ENCODE measurements at regions not wholly inside any gene's neighbourhood (a gene's known extent, or its start where the extent isn't known, plus 50 kb on each side); places are given as distances from the start of the nearest gene placed in this dataset.

DNA sequence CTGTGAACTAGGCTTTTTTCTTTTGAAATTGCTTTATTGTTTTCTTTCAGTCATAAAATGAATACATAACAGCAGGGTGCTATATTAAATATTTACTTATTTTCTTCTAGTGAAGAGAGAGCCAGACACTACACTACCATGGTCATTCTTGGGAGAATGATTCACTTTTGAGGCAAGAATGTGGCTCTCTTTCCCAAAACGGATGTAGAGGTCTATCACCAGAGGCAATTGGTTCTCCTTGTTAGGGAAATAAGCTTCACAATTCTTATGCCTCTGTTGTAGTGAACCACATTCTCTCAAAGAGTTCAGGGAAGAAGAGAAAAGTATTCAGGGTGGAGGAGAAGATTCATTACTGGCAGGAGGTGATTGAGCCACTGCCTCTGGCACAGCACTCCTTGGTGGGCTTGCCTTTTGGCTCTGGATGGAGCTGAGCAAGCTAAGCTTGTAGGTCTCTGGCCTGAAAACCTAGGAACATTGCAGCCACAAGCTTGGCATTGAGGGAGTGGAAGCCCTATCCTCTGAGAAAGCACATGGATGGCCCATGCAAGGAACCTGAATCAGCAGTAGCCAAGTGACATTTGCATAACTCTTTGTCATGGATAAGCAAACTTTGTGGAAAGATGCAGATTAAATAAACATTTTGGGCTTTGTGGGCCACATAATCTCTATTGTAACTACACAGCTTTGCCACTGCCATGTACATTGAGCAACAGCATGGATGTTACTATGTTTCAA is 179.0 kb upstream of the TNC start:
- TF ChIP-seq, protein P1, sequence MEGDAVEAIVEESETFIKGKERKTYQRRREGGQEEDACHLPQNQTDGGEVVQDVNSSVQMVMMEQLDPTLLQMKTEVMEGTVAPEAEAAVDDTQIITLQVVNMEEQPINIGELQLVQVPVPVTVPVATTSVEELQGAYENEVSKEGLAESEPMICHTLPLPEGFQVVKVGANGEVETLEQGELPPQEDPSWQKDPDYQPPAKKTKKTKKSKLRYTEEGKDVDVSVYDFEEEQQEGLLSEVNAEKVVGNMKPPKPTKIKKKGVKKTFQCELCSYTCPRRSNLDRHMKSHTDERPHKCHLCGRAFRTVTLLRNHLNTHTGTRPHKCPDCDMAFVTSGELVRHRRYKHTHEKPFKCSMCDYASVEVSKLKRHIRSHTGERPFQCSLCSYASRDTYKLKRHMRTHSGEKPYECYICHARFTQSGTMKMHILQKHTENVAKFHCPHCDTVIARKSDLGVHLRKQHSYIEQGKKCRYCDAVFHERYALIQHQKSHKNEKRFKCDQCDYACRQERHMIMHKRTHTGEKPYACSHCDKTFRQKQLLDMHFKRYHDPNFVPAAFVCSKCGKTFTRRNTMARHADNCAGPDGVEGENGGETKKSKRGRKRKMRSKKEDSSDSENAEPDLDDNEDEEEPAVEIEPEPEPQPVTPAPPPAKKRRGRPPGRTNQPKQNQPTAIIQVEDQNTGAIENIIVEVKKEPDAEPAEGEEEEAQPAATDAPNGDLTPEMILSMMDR (IDR thresholded peaks at IDR 0.05; ENCODE audit: low read depth, low read length), result no peak
- TF ChIP-seq EZH2phosphoT487 (IDR thresholded peaks at IDR 0.05; ENCODE audit: low read depth), result no peak
- no peak overlapping the region for H3K27ac ChIP-seq (ENCODE audit: low read length)
- no peaks in the 10 kb centered on the region for H4K20me1 ChIP-seq (ENCODE audit: insufficient read depth, low read length)
- H3K36me3 ChIP-seq (replicated peaks; ENCODE audit: low read depth, low read length), result no peaks in the 10 kb centered on the region
- H3K27me3 ChIP-seq (ENCODE audit: low read depth, low read length), result no peaks in the 10 kb centered on the region
- no peaks in the 10 kb centered on the region for H3K4me1 ChIP-seq (ENCODE audit: low read length)
- no peak overlapping the region for H2AFZ ChIP-seq (ENCODE audit: low read depth, low read length)
- H3K4me2 ChIP-seq (ENCODE audit: low read length), result no peak overlapping the region
- no peaks in the 10 kb centered on the region for H3K79me2 ChIP-seq (ENCODE audit: low read length)
- H3K9me3 ChIP-seq (ENCODE audit: insufficient read depth, low read length), result no peaks in the 10 kb centered on the region
- H3K9ac ChIP-seq (ENCODE audit: low read length), result no peak overlapping the region
- no peak overlapping the region for H3K4me3 ChIP-seq (ENCODE audit: low read length)

- Histone ChIP-seq H3K27me3 (ENCODE audit: low read depth, low read length) (no peaks in the 10 kb centered on the region), H3K27ac (ENCODE audit: low read length) (no peak overlapping the region), H3K4me3 (ENCODE audit: low read length) (no peak overlapping the region), H3K4me1 (ENCODE audit: low read length) (no peaks in the 10 kb centered on the region), H2AFZ (ENCODE audit: low read depth, low read length) (no peak overlapping the region), H3K36me3 (replicated peaks; ENCODE audit: low read depth, low read length) (no peaks in the 10 kb centered on the region), H3K9ac (ENCODE audit: low read length) (no peak overlapping the region), H3K79me2 (ENCODE audit: low read length) (no peaks in the 10 kb centered on the region), H4K20me1 (ENCODE audit: insufficient read depth, low read length) (no peaks in the 10 kb centered on the region), H3K9me3 (ENCODE audit: insufficient read depth, low read length) (no peaks in the 10 kb centered on the region), H3K4me2 (ENCODE audit: low read length) (no peak overlapping the region)
- TF ChIP-seq, protein P1 (IDR thresholded peaks at IDR 0.05; ENCODE audit: low read depth, low read length), result no peak
- no peak for TF ChIP-seq EZH2phosphoT487 (IDR thresholded peaks at IDR 0.05; ENCODE audit: low read depth)
Observed at GRCh38 chr9:115300116-115300515, 182.2 kb upstream of the TNC start.

DNA sequence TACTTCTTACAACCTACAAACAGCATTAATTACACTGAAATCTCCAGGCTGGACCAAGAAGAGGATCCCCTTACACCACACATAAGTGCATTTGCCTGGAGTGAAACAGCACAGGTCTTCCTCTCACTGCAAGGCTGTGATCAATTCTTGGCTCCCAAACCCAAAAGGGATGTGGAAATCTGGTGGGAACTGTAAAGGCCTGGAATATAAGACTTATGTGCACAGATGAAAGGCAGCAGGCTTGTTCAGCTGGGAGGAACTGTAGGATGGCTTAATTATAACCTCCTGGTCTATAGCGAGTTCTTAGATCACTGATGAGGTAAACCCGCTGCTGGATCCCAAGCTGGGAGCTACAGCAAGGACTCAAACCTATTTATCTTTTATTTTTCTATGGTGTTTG is 182.9 kb upstream of the TNC start:
- H3K36me3 ChIP-seq (replicated peaks; ENCODE audit: low read depth, low read length), result no peaks in the 10 kb centered on the region
- TF ChIP-seq, protein P1 (IDR thresholded peaks at IDR 0.05; ENCODE audit: low read depth, low read length), result no peak
- no peak for TF ChIP-seq EZH2phosphoT487 (IDR thresholded peaks at IDR 0.05; ENCODE audit: low read depth)
- H3K27me3 ChIP-seq (ENCODE audit: low read depth, low read length), result no peaks in the 10 kb centered on the region
- no peak overlapping the region for H3K9ac ChIP-seq (ENCODE audit: low read length)
- H3K4me1 ChIP-seq (ENCODE audit: low read length), result no peaks in the 10 kb centered on the region
- H3K79me2 ChIP-seq (ENCODE audit: low read length), result no peaks in the 10 kb centered on the region
- no peaks in the 10 kb centered on the region for H4K20me1 ChIP-seq (ENCODE audit: insufficient read depth, low read length)
- no peak overlapping the region for H3K27ac ChIP-seq (ENCODE audit: low read length)
- no peak overlapping the region for H3K4me3 ChIP-seq (ENCODE audit: low read length)
- no peak overlapping the region for H2AFZ ChIP-seq (ENCODE audit: low read depth, low read length)
- no peak overlapping the region for H3K4me2 ChIP-seq (ENCODE audit: low read length)
- H3K9me3 ChIP-seq (ENCODE audit: insufficient read depth, low read length), result no peaks in the 10 kb centered on the region

DNA sequence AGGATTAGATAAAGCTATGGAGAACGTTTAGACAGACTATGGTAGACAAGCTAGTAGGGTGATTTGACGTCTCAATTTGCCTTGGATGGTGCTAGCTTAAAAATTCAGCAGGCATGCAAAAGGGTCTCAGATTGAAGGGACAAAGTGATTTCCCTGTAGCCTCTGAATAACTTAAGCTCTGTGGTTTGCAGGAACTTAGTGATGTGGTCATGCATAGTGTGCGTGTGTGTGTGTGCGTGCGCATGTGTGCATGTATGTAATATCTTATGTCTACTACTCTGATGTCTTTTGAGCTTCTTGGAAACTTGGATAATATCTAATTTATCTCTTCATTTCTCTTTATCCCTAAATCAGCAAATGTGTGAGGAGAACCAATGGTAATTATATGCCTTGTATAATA is 183.6 kb upstream of the TNC start:
- H3K27me3 ChIP-seq (ENCODE audit: low read depth, low read length), result no peaks in the 10 kb centered on the region
- H3K9me3 ChIP-seq (ENCODE audit: insufficient read depth, low read length), result no peaks in the 10 kb centered on the region
- H4K20me1 ChIP-seq (ENCODE audit: insufficient read depth, low read length), result no peaks in the 10 kb centered on the region
- H3K27ac ChIP-seq (ENCODE audit: low read length), result no peak overlapping the region
- no peaks in the 10 kb centered on the region for H3K79me2 ChIP-seq (ENCODE audit: low read length)
- no peak overlapping the region for H3K9ac ChIP-seq (ENCODE audit: low read length)
- no peaks in the 10 kb centered on the region for H3K36me3 ChIP-seq (replicated peaks; ENCODE audit: low read depth, low read length)
- H3K4me3 ChIP-seq (ENCODE audit: low read length), result no peak overlapping the region
- H3K4me2 ChIP-seq (ENCODE audit: low read length), result no peak overlapping the region
- H2AFZ ChIP-seq (ENCODE audit: low read depth, low read length), result no peak overlapping the region
- H3K4me1 ChIP-seq (ENCODE audit: low read length), result no peaks in the 10 kb centered on the region
- TF ChIP-seq, protein P1 (IDR thresholded peaks at IDR 0.05; ENCODE audit: low read depth, low read length), result no peak
- TF ChIP-seq EZH2phosphoT487 (IDR thresholded peaks at IDR 0.05; ENCODE audit: low read depth), result no peak

Data from OCI-LY3 (cell line).